ENCODE measurements at regions not wholly inside any gene's neighbourhood (a gene's known extent, or its start where the extent isn't known, plus 50 kb on each side); places are given as distances from the start of the nearest gene placed in this dataset.

GRCh38 chr16:13359835-13360234, 458.4 kb downstream of the SHISA9 start:
- no peaks in the 10 kb centered on the region for H4K20me1 ChIP-seq (ENCODE audit: insufficient read depth, poor library complexity, severe bottlenecking)
- H3K27me3 ChIP-seq, result no peaks in the 10 kb centered on the region
- H3K27ac ChIP-seq, result no peak overlapping the region
- no peaks in the 10 kb centered on the region for H3K9me2 ChIP-seq (replicated peaks; ENCODE audit: insufficient read depth)
- DNase-seq (ENCODE audit: low spot score), result no peak
- no peaks in the 10 kb centered on the region for H3K36me3 ChIP-seq (replicated peaks; ENCODE audit: insufficient read depth, low read depth)
- TF ChIP-seq EZH2 (IDR thresholded peaks at IDR 0.05; ENCODE audit: borderline replicate concordance), result no peak
- no peak for TF ChIP-seq EZH2phosphoT487 (IDR thresholded peaks at IDR 0.05; ENCODE audit: low read depth, severe bottlenecking, unreplicated experiment)
- TF ChIP-seq CTCF (IDR thresholded peaks at IDR 0.05; ENCODE audit: poor library complexity), result no peak
- 93% methylated on average over 3 of the region's 3 CpGs for WGBS (ENCODE audit: low lambda C conversion rate, missing lambda C conversion rate)
- H3K79me2 ChIP-seq, result no peaks in the 10 kb centered on the region
- H3K4me1 ChIP-seq (ENCODE audit: insufficient read depth), result no peaks in the 10 kb centered on the region
- H3K9me3 ChIP-seq (ENCODE audit: low read depth), result no peaks in the 10 kb centered on the region
- H3K4me2 ChIP-seq, result no peak overlapping the region
- H2AFZ ChIP-seq, result no peak overlapping the region
- H3K4me3 ChIP-seq, result no peak overlapping the region

- Histone ChIP-seq H3K79me2 (no peaks in the 10 kb centered on the region), H3K9me3 (ENCODE audit: low read depth) (no peaks in the 10 kb centered on the region), H2AFZ (no peak overlapping the region), H3K27me3 (no peaks in the 10 kb centered on the region), H3K4me1 (ENCODE audit: insufficient read depth) (no peaks in the 10 kb centered on the region), H3K36me3 (replicated peaks; ENCODE audit: insufficient read depth, low read depth) (no peaks in the 10 kb centered on the region), H3K9me2 (replicated peaks; ENCODE audit: insufficient read depth) (no peaks in the 10 kb centered on the region), H3K4me2 (no peak overlapping the region), H3K4me3 (no peak overlapping the region), H4K20me1 (ENCODE audit: insufficient read depth, poor library complexity, severe bottlenecking) (no peaks in the 10 kb centered on the region), H3K27ac (no peak overlapping the region)
- no peak for TF ChIP-seq EZH2phosphoT487 (IDR thresholded peaks at IDR 0.05; ENCODE audit: low read depth, severe bottlenecking, unreplicated experiment)
- TF ChIP-seq EZH2 (IDR thresholded peaks at IDR 0.05; ENCODE audit: borderline replicate concordance), result no peak
- no peak for TF ChIP-seq CTCF (IDR thresholded peaks at IDR 0.05; ENCODE audit: poor library complexity)
- no peak for DNase-seq (ENCODE audit: low spot score)
- WGBS (ENCODE audit: low lambda C conversion rate, missing lambda C conversion rate), result 92% methylated on average over 3 of the region's 3 CpGs
Observed at GRCh38 chr16:13372421-13372820, 471.0 kb downstream of the SHISA9 start.

- no peaks in the 10 kb centered on the region for H3K4me1 ChIP-seq (ENCODE audit: insufficient read depth)
- no peak for TF ChIP-seq EZH2phosphoT487 (IDR thresholded peaks at IDR 0.05; ENCODE audit: low read depth, severe bottlenecking, unreplicated experiment)
- TF ChIP-seq CTCF (IDR thresholded peaks at IDR 0.05; ENCODE audit: poor library complexity), result no peak
- TF ChIP-seq EZH2 (IDR thresholded peaks at IDR 0.05; ENCODE audit: borderline replicate concordance), result no peak
- DNase-seq (ENCODE audit: low spot score), result no peak
- no peaks in the 10 kb centered on the region for H3K9me3 ChIP-seq (ENCODE audit: low read depth)
- WGBS (ENCODE audit: low lambda C conversion rate, missing lambda C conversion rate), result 87% methylated on average over 1 of the region's 1 CpG
- no peak overlapping the region for H3K27ac ChIP-seq
- H2AFZ ChIP-seq, result no peak overlapping the region
- H3K36me3 ChIP-seq (replicated peaks; ENCODE audit: insufficient read depth, low read depth), result no peaks in the 10 kb centered on the region
- no peak overlapping the region for H3K4me3 ChIP-seq
- H3K79me2 ChIP-seq, result no peaks in the 10 kb centered on the region
- H3K9me2 ChIP-seq (replicated peaks; ENCODE audit: insufficient read depth), result no peaks in the 10 kb centered on the region
- no peak overlapping the region for H3K4me2 ChIP-seq
- no peaks in the 10 kb centered on the region for H4K20me1 ChIP-seq (ENCODE audit: insufficient read depth, poor library complexity, severe bottlenecking)
- H3K27me3 ChIP-seq, result no peaks in the 10 kb centered on the region
Observed at GRCh38 chr16:13376174-13376573, 474.8 kb downstream of the SHISA9 start.

GRCh38 chr16:13377143-13377542, 475.7 kb downstream of the SHISA9 start:
- no peaks in the 10 kb centered on the region for H4K20me1 ChIP-seq (ENCODE audit: insufficient read depth, poor library complexity, severe bottlenecking)
- H3K4me2 ChIP-seq, result no peak overlapping the region
- no peaks in the 10 kb centered on the region for H3K79me2 ChIP-seq
- TF ChIP-seq EZH2phosphoT487 (IDR thresholded peaks at IDR 0.05; ENCODE audit: low read depth, severe bottlenecking, unreplicated experiment), result no peak
- TF ChIP-seq EZH2 (IDR thresholded peaks at IDR 0.05; ENCODE audit: borderline replicate concordance), result no peak
- TF ChIP-seq CTCF (IDR thresholded peaks at IDR 0.05; ENCODE audit: poor library complexity), result no peak
- no peak overlapping the region for H2AFZ ChIP-seq
- DNase-seq (ENCODE audit: low spot score), result no peak
- H3K4me3 ChIP-seq, result no peak overlapping the region
- 75% methylated on average over 3 of the region's 3 CpGs for WGBS (ENCODE audit: low lambda C conversion rate, missing lambda C conversion rate)
- no peaks in the 10 kb centered on the region for H3K9me3 ChIP-seq (ENCODE audit: low read depth)
- no peaks in the 10 kb centered on the region for H3K36me3 ChIP-seq (replicated peaks; ENCODE audit: insufficient read depth, low read depth)
- H3K4me1 ChIP-seq (ENCODE audit: insufficient read depth), result no peaks in the 10 kb centered on the region
- no peak overlapping the region for H3K27ac ChIP-seq
- H3K27me3 ChIP-seq, result no peaks in the 10 kb centered on the region
- H3K9me2 ChIP-seq (replicated peaks; ENCODE audit: insufficient read depth), result no peaks in the 10 kb centered on the region

Measured in hepatocyte (in vitro differentiated cells).